Nephron (organoid): ENCODE measurements at regions not wholly inside any gene's neighbourhood (a gene's known extent, or its start where the extent isn't known, plus 50 kb on each side); places are given as distances from the start of the nearest gene placed in this dataset.

ENCODE experiments used
- H3K27ac Mint-ChIP-seq, 3 experiments: 2 replicates each; pipeline ENCODE4 v1.8.0; 2020; ENCODE audit warnings: mixed read lengths in 3 of 3, mild to moderate bottlenecking in 2 of 3, moderate library complexity in 1 of 3
- H3K27me3 Mint-ChIP-seq: 2 replicates; pipeline ENCODE4 v1.8.0; 2021; ENCODE audit warnings: low read depth, mild to moderate bottlenecking, moderate library complexity, mixed read lengths
- H3K36me3 Mint-ChIP-seq: 2 replicates; pipeline ENCODE4 v1.8.0; 2020; ENCODE audit warnings: low read depth, mixed read lengths
- H3K4me1 Mint-ChIP-seq: 2 replicates; pipeline ENCODE4 v1.8.0; 2020; ENCODE audit warnings: mixed read lengths
- H3K4me3 Mint-ChIP-seq, 3 experiments: 2 replicates each; pipeline ENCODE4 v1.8.0; 2020; ENCODE audit warnings: mild to moderate bottlenecking in 3 of 3, mixed read lengths in 3 of 3, moderate library complexity in 2 of 3
- H3K9me3 Mint-ChIP-seq: 2 replicates; pipeline ENCODE4 v1.8.0; 2020; ENCODE audit warnings: mixed read lengths
- CTCF ChIP-seq, 3 experiments: fragments of 200-600 bp; sonication (generic); IDR thresholded peaks; one replicate each; pipeline ENCODE4 v1.5.0; 2021; ENCODE audit warnings: antibody characterized with exemption in 3 of 3; ENCODE audit not compliant: unreplicated experiment in 3 of 3

GRCh38 chr18:78611201-78611800, 368.3 kb upstream of the SALL3 start:
- Mint-ChIP-seq H3K9me3 (peaks cover 16% of the 10 kb centered on the region), H3K4me3 (no peak overlapping the region), H3K27me3 (peaks cover 22% of the 10 kb centered on the region), H3K36me3 (no peaks in the 10 kb centered on the region), H3K4me1 (peaks cover 3% of the 10 kb centered on the region), H3K27ac (no peak overlapping the region)
- TF ChIP-seq CTCF (IDR thresholded peaks at IDR 0.05; ENCODE audit: unreplicated experiment in 3 of 3), result no peak

DNA sequence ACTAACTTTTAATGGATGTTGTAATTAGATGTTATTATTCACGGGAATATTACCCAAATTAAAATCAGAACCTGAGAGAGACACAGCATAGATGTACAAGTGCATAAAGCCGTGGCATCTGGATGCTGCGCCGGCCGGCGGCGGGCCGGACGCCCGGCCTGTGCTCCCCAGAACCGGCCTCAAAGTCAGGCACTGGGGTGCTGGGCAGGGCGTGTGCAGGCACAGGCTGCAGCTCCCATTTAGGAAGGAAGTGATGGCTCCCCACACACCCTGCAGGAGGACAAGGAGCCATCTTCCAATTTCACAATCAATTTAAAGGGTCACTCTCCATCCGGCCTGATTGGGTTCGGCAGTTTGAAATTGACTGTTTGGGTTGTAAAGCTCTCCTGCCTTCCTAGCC, 367.7 kb upstream of the SALL3 start:
- H3K4me3 Mint-ChIP-seq, result no peak overlapping the region
- no peak for TF ChIP-seq CTCF (IDR thresholded peaks at IDR 0.05; ENCODE audit: unreplicated experiment in 3 of 3)
- H3K27ac Mint-ChIP-seq, result no peak overlapping the region
- no peaks in the 10 kb centered on the region for H3K36me3 Mint-ChIP-seq
- H3K27me3 Mint-ChIP-seq, result peaks cover 22% of the 10 kb centered on the region
- peaks cover 18% of the 10 kb centered on the region for H3K9me3 Mint-ChIP-seq
- H3K4me1 Mint-ChIP-seq, result peaks cover 3% of the 10 kb centered on the region

GRCh38 chr18:78612318-78612717, 367.3 kb upstream of the SALL3 start:
- H3K36me3 Mint-ChIP-seq, result no peaks in the 10 kb centered on the region
- peaks cover 22% of the 10 kb centered on the region for H3K27me3 Mint-ChIP-seq
- H3K9me3 Mint-ChIP-seq, result peaks cover 22% of the 10 kb centered on the region
- H3K4me3 Mint-ChIP-seq, result no peak overlapping the region
- H3K4me1 Mint-ChIP-seq, result peaks cover 3% of the 10 kb centered on the region
- TF ChIP-seq CTCF (IDR thresholded peaks at IDR 0.05; ENCODE audit: unreplicated experiment in 3 of 3), result no peak
- no peak overlapping the region for H3K27ac Mint-ChIP-seq

DNA sequence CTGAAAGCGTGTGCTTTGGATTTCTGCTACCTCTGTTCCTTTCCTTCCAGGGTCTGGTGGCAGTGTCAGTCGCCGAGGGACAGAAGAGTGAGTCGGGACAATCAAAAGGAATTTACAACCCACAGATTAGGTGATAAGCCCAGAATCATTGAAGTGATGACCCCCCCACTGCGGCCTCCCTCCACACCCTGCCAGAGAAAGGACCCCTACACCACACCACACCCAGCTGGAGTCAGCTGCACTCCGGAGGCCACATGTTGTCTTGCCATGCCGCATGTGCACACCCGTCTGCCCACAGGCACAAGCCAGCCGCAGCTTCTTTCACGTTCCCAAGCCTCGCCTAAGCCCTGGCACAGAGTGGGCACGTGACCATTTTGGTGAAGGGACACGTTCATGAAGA, 366.8 kb upstream of the SALL3 start:
- TF ChIP-seq CTCF (IDR thresholded peaks at IDR 0.05; ENCODE audit: unreplicated experiment in 3 of 3), result no peak
- H3K4me3 Mint-ChIP-seq, result no peak overlapping the region
- H3K27ac Mint-ChIP-seq, result no peak overlapping the region
- peaks cover 21% of the 10 kb centered on the region for H3K27me3 Mint-ChIP-seq
- no peaks in the 10 kb centered on the region for H3K36me3 Mint-ChIP-seq
- H3K9me3 Mint-ChIP-seq, result peaks cover 23% of the 10 kb centered on the region
- H3K4me1 Mint-ChIP-seq, result peaks cover 3% of the 10 kb centered on the region

GRCh38 chr18:78618726-78619125, 360.9 kb upstream of the SALL3 start:
- Mint-ChIP-seq H3K4me3 (no peak overlapping the region), H3K27ac (no peak overlapping the region), H3K36me3 (no peaks in the 10 kb centered on the region), H3K4me1 (no peaks in the 10 kb centered on the region), H3K27me3 (peaks cover 16% of the 10 kb centered on the region), H3K9me3 (peaks cover 22% of the 10 kb centered on the region)
- no peak for TF ChIP-seq CTCF (IDR thresholded peaks at IDR 0.05; ENCODE audit: unreplicated experiment in 3 of 3)

DNA sequence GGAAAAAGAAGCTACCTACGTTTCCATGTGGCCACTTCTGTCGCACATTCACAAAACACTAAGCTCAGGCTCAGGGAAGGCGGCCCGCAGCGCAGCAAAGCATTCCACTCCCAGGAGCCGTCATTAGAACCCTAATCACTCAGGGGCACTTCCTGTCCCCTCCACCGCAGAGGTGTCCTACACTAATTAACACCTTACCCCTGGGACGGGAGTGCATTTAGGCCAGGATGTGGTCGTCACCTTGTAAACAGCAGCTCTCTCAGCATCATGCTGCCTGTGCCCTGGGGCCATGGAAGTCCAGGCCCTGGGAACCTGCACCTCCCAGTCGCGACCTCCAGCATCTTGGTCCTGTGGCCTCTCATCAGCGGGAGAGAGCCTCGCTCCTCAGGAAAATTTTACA, 359.8 kb upstream of the SALL3 start:
- Mint-ChIP-seq H3K36me3 (no peaks in the 10 kb centered on the region), H3K27ac (no peak overlapping the region), H3K4me1 (no peaks in the 10 kb centered on the region), H3K9me3 (peaks cover 22% of the 10 kb centered on the region), H3K4me3 (no peak overlapping the region), H3K27me3 (peaks cover 21% of the 10 kb centered on the region)
- TF ChIP-seq CTCF (IDR thresholded peaks at IDR 0.05; ENCODE audit: unreplicated experiment in 3 of 3), result no peak
